ENCODE measurements at regions not wholly inside any gene's neighbourhood (a gene's known extent, or its start where the extent isn't known, plus 50 kb on each side); places are given as distances from the start of the nearest gene placed in this dataset.

DNA sequence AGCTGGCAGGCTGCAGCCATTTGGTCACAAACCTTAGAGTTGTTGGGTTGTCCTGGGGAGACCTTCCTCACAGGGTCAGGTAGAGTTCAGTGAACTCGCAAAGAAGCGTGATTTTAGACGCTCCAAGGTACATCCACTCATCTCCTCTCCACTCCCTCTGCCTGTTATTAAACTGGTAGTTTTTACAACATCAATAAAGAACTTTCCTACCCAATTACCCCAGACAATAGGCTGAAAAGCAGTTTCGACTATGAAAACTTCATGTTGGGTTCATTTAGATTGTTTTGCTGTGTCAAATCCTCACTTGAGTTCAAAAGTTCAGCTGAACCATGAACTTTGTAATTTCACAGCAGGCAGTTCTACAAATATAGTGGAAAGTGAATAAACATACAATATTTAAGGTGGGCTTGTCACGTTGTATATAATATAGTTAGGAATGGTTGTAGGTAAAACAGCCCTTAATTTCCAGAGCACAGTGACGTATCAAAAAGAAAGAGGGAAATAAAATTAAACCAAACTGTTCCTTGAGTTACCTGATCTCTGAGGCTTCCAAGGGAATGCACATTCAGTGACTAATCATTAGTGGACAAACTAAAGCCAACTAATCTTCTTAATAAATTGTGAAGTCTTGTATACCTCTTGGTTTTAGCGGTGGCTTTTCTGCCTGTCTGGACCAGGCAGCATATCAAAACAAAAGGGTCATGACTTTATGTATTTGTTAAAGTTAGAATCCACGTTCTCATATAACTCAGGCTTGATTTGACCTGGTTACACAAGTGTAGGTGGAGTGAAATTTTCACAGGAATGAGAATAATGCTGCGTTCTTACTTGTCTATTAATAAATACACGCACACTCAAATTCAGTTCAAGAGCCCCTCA, 100.5 kb downstream of the CYP26A1 start:
- Histone ChIP-seq H3K4me1 (ENCODE audit: insufficient read depth, low read length, poor library complexity, severe bottlenecking) (no peaks in the 10 kb centered on the region), H3K4me3 (ENCODE audit: low read length, poor library complexity, severe bottlenecking) (no peak overlapping the region), H3K9ac (ENCODE audit: low read depth, low read length, poor library complexity, severe bottlenecking) (no peak overlapping the region), H3K4me2 (ENCODE audit: low read depth, low read length, poor library complexity, severe bottlenecking) (no peak overlapping the region), H3K27me3 (ENCODE audit: insufficient read depth, low read length, poor library complexity, severe bottlenecking) (no peaks in the 10 kb centered on the region), H3K36me3 (ENCODE audit: insufficient read depth, low read length) (no peaks in the 10 kb centered on the region), H4K20me1 (ENCODE audit: insufficient read depth, low read length, poor library complexity, severe bottlenecking) (no peaks in the 10 kb centered on the region), H3K9me2 (replicated peaks; ENCODE audit: low read depth, low read length) (no peaks in the 10 kb centered on the region), H3K79me2 (ENCODE audit: insufficient read depth, low read length) (no peaks in the 10 kb centered on the region), H2AFZ (ENCODE audit: low read length) (no peak overlapping the region), H3K9me3 (ENCODE audit: insufficient read depth, low read depth, low read length) (peaks cover 7% of the 10 kb centered on the region; the same call in 1 of the 2 replicates), H3F3A (ENCODE audit: low read depth) (no peaks in the 10 kb centered on the region)
- TF ChIP-seq, protein P1, sequence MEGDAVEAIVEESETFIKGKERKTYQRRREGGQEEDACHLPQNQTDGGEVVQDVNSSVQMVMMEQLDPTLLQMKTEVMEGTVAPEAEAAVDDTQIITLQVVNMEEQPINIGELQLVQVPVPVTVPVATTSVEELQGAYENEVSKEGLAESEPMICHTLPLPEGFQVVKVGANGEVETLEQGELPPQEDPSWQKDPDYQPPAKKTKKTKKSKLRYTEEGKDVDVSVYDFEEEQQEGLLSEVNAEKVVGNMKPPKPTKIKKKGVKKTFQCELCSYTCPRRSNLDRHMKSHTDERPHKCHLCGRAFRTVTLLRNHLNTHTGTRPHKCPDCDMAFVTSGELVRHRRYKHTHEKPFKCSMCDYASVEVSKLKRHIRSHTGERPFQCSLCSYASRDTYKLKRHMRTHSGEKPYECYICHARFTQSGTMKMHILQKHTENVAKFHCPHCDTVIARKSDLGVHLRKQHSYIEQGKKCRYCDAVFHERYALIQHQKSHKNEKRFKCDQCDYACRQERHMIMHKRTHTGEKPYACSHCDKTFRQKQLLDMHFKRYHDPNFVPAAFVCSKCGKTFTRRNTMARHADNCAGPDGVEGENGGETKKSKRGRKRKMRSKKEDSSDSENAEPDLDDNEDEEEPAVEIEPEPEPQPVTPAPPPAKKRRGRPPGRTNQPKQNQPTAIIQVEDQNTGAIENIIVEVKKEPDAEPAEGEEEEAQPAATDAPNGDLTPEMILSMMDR (conservative IDR thresholded peaks at IDR 0.05; ENCODE audit: low read length), result no peak
- TF ChIP-seq EZH2phosphoT487 (IDR thresholded peaks at IDR 0.05; ENCODE audit: borderline replicate concordance), result no peak

DNA sequence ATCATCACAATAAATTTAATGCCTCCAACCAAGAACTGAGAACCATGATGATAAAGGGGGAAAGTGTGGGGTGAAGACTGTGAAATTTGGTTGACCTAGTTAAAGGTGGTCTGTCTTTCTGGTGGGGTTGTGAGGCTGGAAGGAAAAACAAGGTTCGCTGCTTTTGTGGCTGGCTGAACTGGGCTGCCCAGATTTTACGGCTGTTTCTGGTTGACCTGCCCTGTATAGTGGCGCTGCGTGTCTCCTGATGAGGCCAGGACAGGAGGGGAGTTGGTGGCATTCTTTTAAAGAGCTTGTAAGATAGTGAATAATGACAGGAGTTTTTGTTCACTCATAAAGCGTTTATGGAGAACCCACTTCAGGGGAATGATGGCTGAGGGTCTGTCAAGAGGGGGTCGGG, 101.8 kb downstream of the CYP26A1 start:
- no peak overlapping the region for H2AFZ ChIP-seq (ENCODE audit: low read length)
- no peak for TF ChIP-seq EZH2phosphoT487 (IDR thresholded peaks at IDR 0.05; ENCODE audit: borderline replicate concordance)
- TF ChIP-seq, protein P1 (conservative IDR thresholded peaks at IDR 0.05; ENCODE audit: low read length), result no peak
- H3K27me3 ChIP-seq (ENCODE audit: insufficient read depth, low read length, poor library complexity, severe bottlenecking), result no peaks in the 10 kb centered on the region
- no peaks in the 10 kb centered on the region for H3K4me1 ChIP-seq (ENCODE audit: insufficient read depth, low read length, poor library complexity, severe bottlenecking)
- H3K4me2 ChIP-seq (ENCODE audit: low read depth, low read length, poor library complexity, severe bottlenecking), result no peak overlapping the region
- H3F3A ChIP-seq (ENCODE audit: low read depth), result no peaks in the 10 kb centered on the region
- H3K9ac ChIP-seq (ENCODE audit: low read depth, low read length, poor library complexity, severe bottlenecking), result no peak overlapping the region
- H3K79me2 ChIP-seq (ENCODE audit: insufficient read depth, low read length), result no peaks in the 10 kb centered on the region
- H3K9me3 ChIP-seq (ENCODE audit: insufficient read depth, low read depth, low read length), result peaks cover 2% of the 10 kb centered on the region; the same call in 1 of the 2 replicates
- no peak overlapping the region for H3K4me3 ChIP-seq (ENCODE audit: low read length, poor library complexity, severe bottlenecking)
- H3K9me2 ChIP-seq (replicated peaks; ENCODE audit: low read depth, low read length), result no peaks in the 10 kb centered on the region
- no peaks in the 10 kb centered on the region for H3K36me3 ChIP-seq (ENCODE audit: insufficient read depth, low read length)
- H4K20me1 ChIP-seq (ENCODE audit: insufficient read depth, low read length, poor library complexity, severe bottlenecking), result no peaks in the 10 kb centered on the region

DNA sequence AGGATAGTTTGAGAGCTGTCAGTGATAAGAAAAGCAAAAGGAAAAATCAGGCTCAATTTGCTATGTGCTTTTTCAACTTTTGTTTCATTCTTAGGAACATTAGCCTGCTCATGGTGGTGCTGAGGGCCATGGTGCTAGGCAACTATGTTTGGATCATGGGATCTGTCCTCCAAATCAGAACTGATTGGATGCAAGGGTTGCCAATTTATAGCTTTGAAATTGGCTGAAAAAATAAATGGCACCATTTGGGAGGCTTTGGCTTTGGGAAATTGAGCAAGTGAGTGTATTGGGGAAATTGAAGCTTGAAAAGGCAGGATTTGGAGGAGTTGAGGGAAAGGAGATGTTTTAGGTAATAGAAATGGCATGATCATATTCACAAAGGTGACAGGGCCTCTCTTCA, 103.8 kb downstream of the CYP26A1 start:
- Histone ChIP-seq H3K4me3 (ENCODE audit: low read length, poor library complexity, severe bottlenecking) (no peak overlapping the region), H3K9me2 (replicated peaks; ENCODE audit: low read depth, low read length) (no peaks in the 10 kb centered on the region), H3F3A (ENCODE audit: low read depth) (no peaks in the 10 kb centered on the region), H3K4me1 (ENCODE audit: insufficient read depth, low read length, poor library complexity, severe bottlenecking) (no peaks in the 10 kb centered on the region), H2AFZ (ENCODE audit: low read length) (no peak overlapping the region), H3K4me2 (ENCODE audit: low read depth, low read length, poor library complexity, severe bottlenecking) (no peak overlapping the region), H3K9me3 (ENCODE audit: insufficient read depth, low read depth, low read length) (no peaks in the 10 kb centered on the region), H3K36me3 (ENCODE audit: insufficient read depth, low read length) (no peaks in the 10 kb centered on the region), H3K9ac (ENCODE audit: low read depth, low read length, poor library complexity, severe bottlenecking) (no peak overlapping the region), H3K27me3 (ENCODE audit: insufficient read depth, low read length, poor library complexity, severe bottlenecking) (no peaks in the 10 kb centered on the region), H4K20me1 (ENCODE audit: insufficient read depth, low read length, poor library complexity, severe bottlenecking) (no peaks in the 10 kb centered on the region), H3K79me2 (ENCODE audit: insufficient read depth, low read length) (no peaks in the 10 kb centered on the region)
- TF ChIP-seq, protein P1 (conservative IDR thresholded peaks at IDR 0.05; ENCODE audit: low read length), result no peak
- no peak for TF ChIP-seq EZH2phosphoT487 (IDR thresholded peaks at IDR 0.05; ENCODE audit: borderline replicate concordance)
